ENCODE measurements at regions not wholly inside any gene's neighbourhood (a gene's known extent, or its start where the extent isn't known, plus 50 kb on each side); places are given as distances from the start of the nearest gene placed in this dataset.
"Not testable (repeated sequence)": the region's sequence is repeated elsewhere in the genome, so short reads cannot be mapped to it uniquely, and the experiment has no call there.

DNA sequence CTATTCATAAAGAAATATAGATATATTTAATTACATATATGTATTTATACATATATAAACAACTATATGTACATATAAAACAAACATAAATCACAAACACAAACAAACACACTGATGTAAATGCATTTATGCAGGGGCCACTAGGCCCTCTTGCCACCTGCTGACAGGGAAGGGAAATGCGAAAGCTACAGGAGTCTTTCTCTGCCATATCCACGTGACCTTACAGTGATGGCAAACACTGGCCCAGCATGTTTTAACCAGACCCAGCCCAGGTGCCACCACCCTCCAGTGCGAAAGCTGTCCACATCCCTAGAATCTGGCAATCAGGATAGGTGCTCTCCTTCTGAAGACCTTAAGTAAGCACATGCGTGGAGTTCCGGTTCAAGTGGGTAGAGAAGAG lies 187.0 kb downstream of the ANKRD36B start:
- H3K4me2 ChIP-seq (ENCODE audit: control insufficient read depth, insufficient read depth); POLR2A ChIA-PET; H3K36me3 ChIP-seq (ENCODE audit: control insufficient read depth in 2 of 2, insufficient read depth in 2 of 2, low read length in 1 of 2); SMC1A ChIA-PET (ENCODE audit: uncharacterized antibody, unreplicated experiment); H3K9ac ChIP-seq (ENCODE audit: control insufficient read depth, insufficient read depth, low read length); H3K9me3 ChIP-seq (replicated peaks; ENCODE audit: control insufficient read depth, insufficient read depth, low read length); H3K4me3 ChIP-seq; H3K4me1 ChIP-seq (ENCODE audit: control insufficient read depth, insufficient read depth, low read length); RAD21 ChIA-PET (ENCODE audit: unreplicated experiment); FAIRE-seq; H4K20me1 ChIP-seq (ENCODE audit: control insufficient read depth, insufficient read depth); H3K27ac ChIP-seq (ENCODE audit: control insufficient read depth, insufficient read depth); H3K27me3 ChIP-seq (replicated peaks in 1 of 2; ENCODE audit: control insufficient read depth in 2 of 2, insufficient read depth in 2 of 2, low read length in 1 of 2); intact Hi-C loops (cut with micrococcal nuclease; ENCODE audit: unreplicated experiment); CTCF ChIA-PET; H2AFZ ChIP-seq (ENCODE audit: control insufficient read depth, low read depth, low read length); DNase-seq (ENCODE audit: low read depth, low spot score); in situ Hi-C loops (cut with MboI); H3K79me2 ChIP-seq (ENCODE audit: control insufficient read depth, insufficient read depth, low read length); BruUV-seq (replicated peaks): not testable (repeated sequence)
- WGBS (ENCODE audit: insufficient coverage, insufficient replicate concordance, low lambda C conversion rate, missing lambda C conversion rate), result no CpG with 5 or more reads among the region's 5 CpGs
- peak; percentile 51; the same call in 2 of the 3 replicates for ATAC-seq

- CTCF ChIA-PET, result not testable (repeated sequence)
Measured at GRCh38 chr2:97395691-97396090, 194.0 kb downstream of the ANKRD36B start.

DNA sequence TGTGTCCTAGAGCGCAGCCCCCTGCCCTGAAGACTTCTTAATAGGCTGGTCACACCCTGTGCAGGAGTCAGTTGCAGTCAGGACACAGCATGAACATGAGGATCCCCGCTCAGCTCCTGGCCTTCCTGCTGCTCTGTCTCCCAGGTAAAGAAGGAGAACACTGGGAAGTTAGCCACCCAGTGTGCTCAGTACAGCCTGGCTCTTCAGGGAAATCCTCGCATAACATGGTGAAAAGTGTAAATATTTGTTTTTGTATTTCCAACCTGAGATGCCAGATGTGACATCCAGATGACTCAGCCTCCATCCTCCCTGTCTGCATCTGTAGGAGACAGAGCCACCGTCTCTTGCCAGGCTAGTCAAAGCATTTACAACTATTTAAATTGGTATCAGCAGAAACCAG lies 203.9 kb downstream of the ANKRD36B start:
- H4K20me1 ChIP-seq (ENCODE audit: control insufficient read depth, insufficient read depth); H2AFZ ChIP-seq (ENCODE audit: control insufficient read depth, low read depth, low read length); H3K27me3 ChIP-seq (replicated peaks in 1 of 2; ENCODE audit: control insufficient read depth in 2 of 2, insufficient read depth in 2 of 2, low read length in 1 of 2); DNase-seq (ENCODE audit: low read depth, low spot score); POLR2A ChIA-PET; H3K27ac ChIP-seq (ENCODE audit: control insufficient read depth, insufficient read depth); intact Hi-C loops (cut with micrococcal nuclease; ENCODE audit: unreplicated experiment); ATAC-seq; H3K36me3 ChIP-seq (ENCODE audit: control insufficient read depth in 2 of 2, insufficient read depth in 2 of 2, low read length in 1 of 2); in situ Hi-C loops (cut with MboI); RAD21 ChIA-PET (ENCODE audit: unreplicated experiment); SMC1A ChIA-PET (ENCODE audit: uncharacterized antibody, unreplicated experiment); BruUV-seq (replicated peaks); CTCF ChIA-PET; H3K4me3 ChIP-seq; H3K9ac ChIP-seq (ENCODE audit: control insufficient read depth, insufficient read depth, low read length); H3K9me3 ChIP-seq (replicated peaks; ENCODE audit: control insufficient read depth, insufficient read depth, low read length); H3K79me2 ChIP-seq (ENCODE audit: control insufficient read depth, insufficient read depth, low read length); H3K4me1 ChIP-seq (ENCODE audit: control insufficient read depth, insufficient read depth, low read length); H3K4me2 ChIP-seq (ENCODE audit: control insufficient read depth, insufficient read depth); FAIRE-seq: not testable (repeated sequence)
- no CpG with 5 or more reads among the region's 4 CpGs for WGBS (ENCODE audit: insufficient coverage, insufficient replicate concordance, low lambda C conversion rate, missing lambda C conversion rate)

More at GRCh38 chr2:97395691-97396090, 194.0 kb downstream of the ANKRD36B start:
- intact Hi-C loops (cut with micrococcal nuclease; ENCODE audit: unreplicated experiment); H3K36me3 ChIP-seq (ENCODE audit: control insufficient read depth in 2 of 2, insufficient read depth in 2 of 2, low read length in 1 of 2); H3K4me3 ChIP-seq; H4K20me1 ChIP-seq (ENCODE audit: control insufficient read depth, insufficient read depth); FAIRE-seq; H3K79me2 ChIP-seq (ENCODE audit: control insufficient read depth, insufficient read depth, low read length); H3K4me1 ChIP-seq (ENCODE audit: control insufficient read depth, insufficient read depth, low read length); H3K27ac ChIP-seq (ENCODE audit: control insufficient read depth, insufficient read depth); in situ Hi-C loops (cut with MboI); H3K27me3 ChIP-seq (replicated peaks in 1 of 2; ENCODE audit: control insufficient read depth in 2 of 2, insufficient read depth in 2 of 2, low read length in 1 of 2); H3K4me2 ChIP-seq (ENCODE audit: control insufficient read depth, insufficient read depth); POLR2A ChIA-PET; H2AFZ ChIP-seq (ENCODE audit: control insufficient read depth, low read depth, low read length); RAD21 ChIA-PET (ENCODE audit: unreplicated experiment); H3K9ac ChIP-seq (ENCODE audit: control insufficient read depth, insufficient read depth, low read length); H3K9me3 ChIP-seq (replicated peaks; ENCODE audit: control insufficient read depth, insufficient read depth, low read length); BruUV-seq (replicated peaks); SMC1A ChIA-PET (ENCODE audit: uncharacterized antibody, unreplicated experiment); ATAC-seq; DNase-seq (ENCODE audit: low read depth, low spot score): not testable (repeated sequence)
- 26% methylated on average over 3 of the region's 4 CpGs for WGBS (ENCODE audit: insufficient coverage, insufficient replicate concordance, low lambda C conversion rate, missing lambda C conversion rate)

GRCh38 chr2:97375913-97376312 lies 213.8 kb downstream of the ANKRD36B start:
- H3K36me3 ChIP-seq (ENCODE audit: control insufficient read depth in 2 of 2, insufficient read depth in 2 of 2, low read length in 1 of 2); H3K27ac ChIP-seq (ENCODE audit: control insufficient read depth, insufficient read depth); in situ Hi-C loops (cut with MboI); intact Hi-C loops (cut with micrococcal nuclease; ENCODE audit: unreplicated experiment); H3K9me3 ChIP-seq (replicated peaks; ENCODE audit: control insufficient read depth, insufficient read depth, low read length); FAIRE-seq; H3K4me3 ChIP-seq; H4K20me1 ChIP-seq (ENCODE audit: control insufficient read depth, insufficient read depth); H2AFZ ChIP-seq (ENCODE audit: control insufficient read depth, low read depth, low read length); BruUV-seq (replicated peaks); POLR2A ChIA-PET; CTCF ChIA-PET; H3K4me1 ChIP-seq (ENCODE audit: control insufficient read depth, insufficient read depth, low read length); SMC1A ChIA-PET (ENCODE audit: uncharacterized antibody, unreplicated experiment); H3K79me2 ChIP-seq (ENCODE audit: control insufficient read depth, insufficient read depth, low read length); ATAC-seq; H3K27me3 ChIP-seq (replicated peaks in 1 of 2; ENCODE audit: control insufficient read depth in 2 of 2, insufficient read depth in 2 of 2, low read length in 1 of 2); H3K9ac ChIP-seq (ENCODE audit: control insufficient read depth, insufficient read depth, low read length); DNase-seq (ENCODE audit: low read depth, low spot score); RAD21 ChIA-PET (ENCODE audit: unreplicated experiment); H3K4me2 ChIP-seq (ENCODE audit: control insufficient read depth, insufficient read depth): not testable (repeated sequence)
- WGBS (ENCODE audit: insufficient coverage, insufficient replicate concordance, low lambda C conversion rate, missing lambda C conversion rate), result no CpG with 5 or more reads among the region's 4 CpGs
